NCI-H1436 (cell line): ENCODE measurements at regions not wholly inside any gene's neighbourhood (a gene's known extent, or its start where the extent isn't known, plus 50 kb on each side); places are given as distances from the start of the nearest gene placed in this dataset.
A peak's percentile ranks its signal among the peaks of the same experiment; 100 is the strongest.
"Not testable (repeated sequence)": the region's sequence is repeated elsewhere in the genome, so short reads cannot be mapped to it uniquely, and the experiment has no call there.

ENCODE experiments used
- DNase-seq: peaks from one replicate; lab custom pipeline; 2025; lab: John Stamatoyannopoulos, UW

DNA sequence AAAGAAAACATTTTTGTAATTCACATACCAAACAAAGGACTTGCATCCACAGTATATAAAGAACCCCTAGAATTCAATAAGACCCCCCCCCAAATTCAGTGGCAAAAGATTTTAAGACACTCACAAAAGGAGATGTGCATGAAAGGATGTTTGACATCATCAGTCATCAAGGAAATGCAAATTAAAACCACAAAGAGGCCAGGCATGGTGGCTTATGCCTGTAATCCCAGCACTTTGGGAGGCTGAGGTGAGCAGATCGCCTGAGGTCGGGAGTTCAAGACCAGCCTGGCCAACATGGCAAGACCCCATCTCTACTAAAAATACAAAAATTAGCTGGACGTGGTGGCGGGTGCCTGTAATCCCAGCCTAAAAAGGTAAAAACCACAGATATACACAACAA is 61.3 kb downstream of the AIPL1 start:
- DNase-seq = not testable (repeated sequence)

DNA sequence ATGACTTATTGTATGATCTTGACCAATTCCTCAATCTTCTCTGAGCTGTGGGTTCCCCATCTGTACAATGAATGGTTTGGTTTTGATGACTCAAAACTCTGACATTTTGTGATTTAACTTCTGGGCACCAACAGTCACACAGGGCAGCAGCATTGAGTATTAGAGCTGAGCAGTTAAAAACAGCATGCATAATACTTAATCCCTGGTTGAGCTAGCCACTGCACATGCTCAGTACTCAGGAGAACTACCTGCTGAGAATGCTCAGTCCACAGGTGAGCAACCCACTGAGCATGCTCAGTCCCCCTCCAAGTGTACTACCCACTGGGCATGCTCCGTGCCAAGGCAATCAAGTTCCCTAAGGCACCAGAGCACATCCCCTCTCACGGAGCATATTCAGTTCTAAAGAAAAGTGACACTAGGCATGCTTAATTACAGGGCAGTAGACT is 68.7 kb downstream of the AIPL1 start:
- peak; percentile 3 for DNase-seq

- no peak for DNase-seq
These were observed 69.5 kb downstream of the AIPL1 start for GRCh38 chr17:6365200-6365943.

GRCh38 chr17:6361733-6362132 is 73.2 kb downstream of the AIPL1 start:
- DNase-seq = no peak

DNA sequence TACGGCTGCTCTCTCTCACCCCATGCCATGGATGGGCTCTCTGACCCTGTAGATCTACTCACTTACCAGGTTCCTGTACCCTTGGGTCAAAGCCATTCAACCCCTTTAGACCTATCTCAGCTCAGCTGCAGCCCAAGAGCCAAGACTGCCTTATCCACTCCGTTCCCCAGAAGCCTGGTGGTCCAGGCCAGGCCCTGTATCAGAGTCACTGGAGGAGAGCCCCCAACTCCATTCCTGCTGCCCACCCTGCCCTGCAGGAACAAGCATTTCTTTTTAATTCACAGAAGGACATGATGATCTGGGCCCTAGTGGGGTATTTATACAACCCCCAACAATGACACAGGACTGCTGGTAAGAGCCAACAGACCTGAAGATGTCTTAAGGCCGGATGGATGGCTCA is 76.8 kb downstream of the AIPL1 start:
- no peak for DNase-seq

DNA sequence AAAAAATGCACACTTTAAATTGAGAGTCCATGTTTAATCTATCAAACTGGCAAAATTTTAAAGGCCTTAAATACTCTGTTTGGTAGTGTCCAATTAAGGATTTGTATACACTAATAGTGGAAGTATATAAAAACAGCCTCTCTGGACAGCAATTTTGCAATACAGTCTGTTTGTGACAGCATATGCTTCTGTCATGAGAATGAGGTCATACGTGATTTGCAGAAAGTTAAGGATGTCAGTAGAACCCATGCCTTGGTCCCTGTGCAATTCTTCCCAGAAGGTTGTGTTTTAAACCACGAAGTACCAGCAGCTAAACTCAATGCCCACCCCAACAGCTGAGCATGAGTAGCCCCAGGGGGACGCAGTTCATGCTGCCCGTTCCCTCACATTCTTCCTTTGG is 78.4 kb downstream of the AIPL1 start:
- no peak for DNase-seq

- DNase-seq = no peak
These were observed 79.7 kb downstream of the AIPL1 start for GRCh38 chr17:6355196-6355595.

DNA sequence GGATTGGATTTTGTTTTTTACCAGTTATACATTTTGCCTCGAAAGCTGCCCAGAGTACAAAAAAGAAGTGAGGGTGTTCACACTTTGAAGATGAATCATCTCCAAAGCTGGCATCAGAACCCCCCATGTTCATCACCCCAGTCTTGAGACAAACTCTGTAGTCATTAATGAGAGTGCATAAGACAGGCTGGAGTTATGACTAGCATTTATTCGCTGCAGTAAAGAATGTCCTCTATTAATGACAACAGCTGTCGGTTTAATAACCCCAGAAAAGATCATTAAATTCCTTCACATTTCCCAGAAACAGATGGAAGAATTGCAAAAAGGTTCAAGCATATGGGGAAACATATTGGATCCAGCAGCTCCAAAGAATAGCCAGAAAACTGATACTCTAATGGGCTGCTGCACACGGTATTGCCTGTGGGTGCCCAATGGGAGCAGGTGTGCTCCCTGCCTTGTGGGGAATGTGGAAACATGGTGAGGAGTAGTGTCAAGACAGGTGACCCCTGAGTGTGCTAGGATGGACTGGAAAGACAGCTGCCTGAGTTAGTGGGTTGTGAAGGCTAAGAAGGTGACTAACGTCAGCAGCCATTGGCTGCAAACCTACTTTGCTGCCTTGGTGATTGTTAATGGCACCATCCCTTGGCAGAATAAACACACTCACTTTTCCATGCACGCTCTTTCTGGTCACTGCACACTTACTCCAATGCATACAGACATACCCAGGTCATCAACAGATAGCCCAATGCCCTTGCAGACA is 81.9 kb downstream of the AIPL1 start:
- no peak for DNase-seq

GRCh38 chr17:6352016-6352415 is 82.9 kb downstream of the AIPL1 start:
- no peak for DNase-seq

- DNase-seq = no peak
These were observed 84.1 kb downstream of the AIPL1 start for GRCh38 chr17:6350806-6351205.

- DNase-seq = no peak
These were observed 86.0 kb downstream of the AIPL1 start for GRCh38 chr17:6348891-6349290.

- no peak for DNase-seq
These were observed 87.1 kb downstream of the AIPL1 start for GRCh38 chr17:6347776-6348175.

GRCh38 chr17:6346986-6347385 is 87.9 kb downstream of the AIPL1 start:
- DNase-seq = no peak

DNA sequence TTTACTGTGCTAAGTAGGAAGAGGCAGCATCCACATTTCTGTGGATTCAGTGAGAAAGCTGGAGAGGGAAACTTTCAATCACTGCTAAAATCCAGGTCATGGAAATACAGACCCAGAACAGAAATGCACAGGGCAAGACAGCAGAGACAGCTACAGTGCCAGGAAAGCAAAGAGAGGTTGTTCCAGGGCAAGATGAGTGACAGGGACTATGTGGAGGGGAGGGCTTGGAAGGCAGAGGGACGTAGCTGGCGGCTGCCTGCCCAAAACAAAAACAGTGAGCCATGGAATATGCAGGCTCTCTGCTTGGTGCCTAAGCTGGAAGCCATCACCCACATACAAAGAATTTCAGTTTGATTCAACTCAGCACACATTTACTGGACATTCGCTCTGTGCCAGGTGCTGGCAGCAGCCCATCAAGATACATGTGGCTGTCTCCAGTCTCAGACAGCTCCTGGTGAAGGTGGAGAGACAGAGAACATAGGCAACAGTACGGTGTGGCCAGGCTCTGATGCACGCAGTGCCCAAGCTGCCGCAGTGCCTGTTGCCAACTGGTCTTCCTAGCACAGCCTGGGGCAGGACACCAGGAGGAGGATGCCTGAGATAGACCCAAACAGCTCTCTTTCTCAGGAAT is 88.7 kb downstream of the AIPL1 start:
- no peak for DNase-seq

DNA sequence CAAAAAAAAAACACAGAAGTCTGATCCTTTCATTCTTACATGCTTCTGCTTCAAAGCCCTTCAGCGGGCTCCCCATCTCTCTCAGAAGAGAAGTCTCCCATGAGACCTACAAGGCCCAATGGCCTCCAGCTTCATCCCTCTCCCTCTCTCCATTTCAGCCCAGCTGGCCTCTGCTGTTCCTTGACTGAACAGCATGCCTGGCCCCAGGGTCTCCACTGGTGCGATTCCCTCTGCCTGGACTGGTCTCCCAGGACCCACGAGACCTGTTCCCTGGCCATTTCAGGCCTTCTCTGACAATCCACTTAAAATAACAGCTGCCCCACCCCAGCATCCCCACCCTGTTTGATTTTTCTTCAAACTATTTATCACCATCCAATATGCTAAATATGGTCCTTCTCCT is 91.2 kb downstream of the AIPL1 start:
- no peak for DNase-seq

DNA sequence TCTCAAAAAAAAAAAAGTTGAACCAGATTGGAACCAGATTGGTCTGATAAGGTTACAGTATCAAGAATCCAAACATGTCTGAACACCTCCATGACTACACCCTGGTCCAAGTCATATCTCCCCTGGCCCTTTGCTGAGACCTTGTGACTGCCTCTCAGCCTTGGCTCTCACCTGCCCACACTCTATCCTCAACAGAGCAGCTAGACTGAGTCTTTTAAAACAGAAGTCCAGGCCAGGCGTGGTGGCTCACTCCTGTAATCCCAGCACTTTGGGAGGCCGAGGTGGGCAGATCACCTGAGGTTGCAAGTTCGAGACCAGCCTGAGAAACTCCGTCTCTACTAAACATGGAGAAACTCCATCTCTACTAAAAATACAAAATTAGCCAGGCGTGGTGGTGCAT is 91.7 kb downstream of the AIPL1 start:
- no peak for DNase-seq

DNA sequence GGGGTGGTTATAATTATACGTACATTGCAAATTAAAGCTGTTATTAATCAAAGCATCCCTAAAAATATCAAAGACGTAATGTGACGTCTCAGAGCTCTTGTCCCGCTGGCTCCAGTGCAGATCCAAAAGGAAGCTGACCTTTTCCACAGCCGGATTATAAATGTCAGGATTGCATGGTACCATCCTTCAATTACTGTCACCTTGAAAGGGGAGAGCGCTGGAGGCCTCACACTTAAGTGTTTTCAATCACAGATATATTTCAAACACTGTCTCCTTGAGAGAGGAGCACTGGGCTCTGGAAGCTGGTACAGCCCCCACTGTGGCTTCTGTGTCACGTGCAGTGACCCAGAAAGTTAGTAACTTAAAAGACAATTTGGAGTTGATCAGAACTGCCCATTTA is 94.2 kb downstream of the AIPL1 start:
- DNase-seq = no peak

- DNase-seq = no peak
These were observed 100.5 kb downstream of the AIPL1 start for GRCh38 chr17:6334386-6334785.

DNA sequence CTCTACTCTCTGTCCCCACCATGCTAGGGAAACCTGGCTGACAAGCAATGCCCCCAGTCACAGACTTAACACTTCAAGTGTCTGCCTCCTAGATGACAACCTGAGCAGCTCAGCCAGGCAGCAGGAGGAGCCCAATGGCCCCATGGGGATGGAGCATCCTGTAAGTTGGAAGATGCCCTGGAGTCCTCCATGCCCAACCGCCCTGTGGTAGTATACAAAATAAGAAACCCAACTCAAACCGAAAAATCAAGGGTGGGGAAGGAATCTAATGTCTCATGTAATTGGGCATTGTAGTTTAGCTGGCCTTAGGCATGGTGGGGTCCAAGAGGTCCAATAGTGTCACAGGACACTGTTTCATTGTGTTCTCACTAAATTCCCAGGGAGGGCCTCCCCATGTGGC is 104.0 kb downstream of the AIPL1 start:
- no peak for DNase-seq

- DNase-seq = no peak
These were observed 106.6 kb downstream of the AIPL1 start for GRCh38 chr17:6328279-6328678.

- DNase-seq = no peak
These were observed 107.9 kb downstream of the AIPL1 start for GRCh38 chr17:6327007-6327406.

GRCh38 chr17:6326483-6326882 is 108.4 kb downstream of the AIPL1 start:
- DNase-seq = no peak

DNA sequence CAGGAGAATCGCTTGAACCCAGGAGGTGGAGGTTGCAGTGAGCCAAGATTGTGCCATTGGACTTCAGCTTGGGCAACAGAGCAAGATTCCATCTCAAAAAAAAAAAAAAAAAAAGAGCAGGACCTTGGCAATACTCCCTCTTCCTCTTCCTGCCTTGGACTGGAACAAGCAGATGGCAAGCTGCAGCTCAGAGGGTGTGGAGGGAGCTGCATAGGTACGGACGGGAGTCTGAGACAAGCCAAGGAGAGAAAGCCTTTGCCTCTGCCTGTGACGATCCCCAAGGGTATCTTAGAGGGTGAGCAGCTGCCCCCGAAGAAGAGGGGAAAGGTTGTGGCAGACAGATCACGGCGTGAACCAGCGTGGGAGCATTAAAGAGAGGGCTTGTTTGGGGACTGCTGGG is 109.2 kb downstream of the AIPL1 start:
- no peak for DNase-seq
